ENCODE measurements at regions not wholly inside any gene's neighbourhood (a gene's known extent, or its start where the extent isn't known, plus 50 kb on each side); places are given as distances from the start of the nearest gene placed in this dataset.
A peak's percentile ranks its signal among the peaks of the same experiment; 100 is the strongest.

GRCh38 chr13:97640268-97640667 is 206.3 kb downstream of the RAP2A start:
- DNase-seq: no peak

GRCh38 chr13:97648171-97648880 is 214.4 kb downstream of the RAP2A start:
- no peak for DNase-seq

GRCh38 chr13:97648881-97649224 is 214.9 kb downstream of the RAP2A start:
- no peak for DNase-seq

- no peak for DNase-seq
Measured at GRCh38 chr13:97653443-97654140, 219.6 kb downstream of the RAP2A start.

GRCh38 chr13:97654236-97654635 is 220.3 kb downstream of the RAP2A start:
- no peak for DNase-seq

- no peak for DNase-seq
Measured at GRCh38 chr13:97658556-97658955, 224.6 kb downstream of the RAP2A start.

- DNase-seq: peak; percentile 1
Measured at GRCh38 chr13:97659602-97660001, 225.6 kb downstream of the RAP2A start.

GRCh38 chr13:97660594-97661260 is 226.8 kb downstream of the RAP2A start:
- DNase-seq: no peak

- no peak for DNase-seq
Measured at GRCh38 chr13:97686594-97686993, 252.6 kb downstream of the RAP2A start.

GRCh38 chr13:97692628-97693027 is 258.7 kb downstream of the RAP2A start:
- DNase-seq: no peak

GRCh38 chr13:97695684-97696083 is 257.8 kb upstream of the IPO5 start:
- no peak for DNase-seq

GRCh38 chr13:97696921-97697320 is 256.6 kb upstream of the IPO5 start:
- DNase-seq: no peak

GRCh38 chr13:97700306-97700848 is 253.1 kb upstream of the IPO5 start:
- DNase-seq: no peak

GRCh38 chr13:97702614-97703013 is 250.9 kb upstream of the IPO5 start:
- no peak for DNase-seq

GRCh38 chr13:97710797-97711196 is 242.7 kb upstream of the IPO5 start:
- no peak for DNase-seq

- no peak for DNase-seq
Measured at GRCh38 chr13:97712770-97713169, 240.7 kb upstream of the IPO5 start.

GRCh38 chr13:97715763-97716162 is 237.7 kb upstream of the IPO5 start:
- DNase-seq: no peak

GRCh38 chr13:97716746-97717145 is 236.7 kb upstream of the IPO5 start:
- no peak for DNase-seq

GRCh38 chr13:97719736-97720135 is 233.7 kb upstream of the IPO5 start:
- DNase-seq: no peak

- DNase-seq: no peak
Measured at GRCh38 chr13:97720896-97721295, 232.6 kb upstream of the IPO5 start.

GRCh38 chr13:97723655-97724054 is 229.8 kb upstream of the IPO5 start:
- DNase-seq: no peak

- no peak for DNase-seq
Measured at GRCh38 chr13:97724450-97724849, 229.0 kb upstream of the IPO5 start.

GRCh38 chr13:97726664-97727280 is 226.7 kb upstream of the IPO5 start:
- DNase-seq: no peak

- no peak for DNase-seq
Measured at GRCh38 chr13:97727991-97728390, 225.5 kb upstream of the IPO5 start.
